Loucy (cell line): ENCODE measurements at regions not wholly inside any gene's neighbourhood (a gene's known extent, or its start where the extent isn't known, plus 50 kb on each side); places are given as distances from the start of the nearest gene placed in this dataset.

ENCODE experiments used
- H2AFZ ChIP-seq: fragments of 200-600 bp; sonication (generic); 2 replicates; pipeline ENCODE4 v1.6.0; 2016; ENCODE audit warnings: antibody characterized with exemption, mild to moderate bottlenecking, low read length, moderate library complexity
- H3F3A ChIP-seq: fragments of 200-600 bp; 2 replicates; pipeline ENCODE4 v1.6.0; 2016; ENCODE audit warnings: antibody characterized with exemption, low read depth, mild to moderate bottlenecking
- H3K27me3 ChIP-seq: fragments of 200-600 bp; sonication (generic); 2 replicates; pipeline ENCODE4 v1.6.1; 2014; ENCODE audit warnings: low read length, mild to moderate bottlenecking; ENCODE audit not compliant: insufficient read depth, poor library complexity, severe bottlenecking
- H3K36me3 ChIP-seq: fragments of 200-600 bp; sonication (generic); 2 replicates; pipeline ENCODE4 v1.6.1; 2016; ENCODE audit warnings: low read length; ENCODE audit not compliant: insufficient read depth
- H3K4me1 ChIP-seq: fragments of 200-600 bp; sonication (generic); 2 replicates; pipeline ENCODE4 v1.5.1; 2014; ENCODE audit warnings: low read length, mild to moderate bottlenecking; ENCODE audit not compliant: insufficient read depth, poor library complexity, severe bottlenecking
- H3K4me2 ChIP-seq: fragments of 200-600 bp; sonication (generic); 2 replicates; pipeline ENCODE4 v1.6.0; 2014; ENCODE audit warnings: antibody characterized with exemption, low read length, low read depth, mild to moderate bottlenecking; ENCODE audit not compliant: poor library complexity, severe bottlenecking
- H3K4me3 ChIP-seq: fragments of 200-600 bp; sonication (generic); 2 replicates; pipeline ENCODE4 v1.5.1; 2014; ENCODE audit warnings: low read length, mild to moderate bottlenecking, mixed read lengths; ENCODE audit not compliant: poor library complexity, severe bottlenecking
- H3K79me2 ChIP-seq: fragments of 200-600 bp; sonication (generic); 2 replicates; pipeline ENCODE4 v1.6.1; 2014; ENCODE audit warnings: low read length; ENCODE audit not compliant: insufficient read depth
- H3K9ac ChIP-seq: fragments of 200-600 bp; sonication (generic); 2 replicates; pipeline ENCODE4 v1.6.0; 2014; ENCODE audit warnings: mild to moderate bottlenecking, low read depth, low read length, moderate library complexity; ENCODE audit not compliant: poor library complexity, severe bottlenecking
- H3K9me2 ChIP-seq: fragments of 200-600 bp; sonication (generic); replicated peaks from 2 replicates; pipeline ENCODE4 v1.6.1; 2016; ENCODE audit warnings: low read depth, low read length, mixed read lengths
- H3K9me3 ChIP-seq: fragments of 200-600 bp; sonication (generic); 2 replicates; pipeline ENCODE4 v1.6.1; 2014; ENCODE audit warnings: mild to moderate bottlenecking, antibody characterized with exemption, low read length, low read depth; ENCODE audit not compliant: insufficient read depth
- H4K20me1 ChIP-seq: fragments of 200-600 bp; sonication (generic); 2 replicates; pipeline ENCODE4 v1.6.0; 2014; ENCODE audit warnings: antibody characterized with exemption, low read length, mild to moderate bottlenecking; ENCODE audit not compliant: insufficient read depth, poor library complexity, severe bottlenecking
- CTCF ChIP-seq: fragments of 200-600 bp; sonication (generic); conservative IDR thresholded peaks from 2 replicates; pipeline ENCODE4 v1.5.1; 2014; ENCODE audit warnings: mild to moderate bottlenecking, antibody characterized with exemption, low read length
- EZH2phosphoT487 ChIP-seq: fragments of 200-600 bp; IDR thresholded peaks from 2 replicates; pipeline ENCODE4 v1.6.1; 2018; ENCODE audit warnings: antibody characterized with exemption, mild to moderate bottlenecking, moderate library complexity, borderline replicate concordance

GRCh38 chr15:87317900-87318299 is 938.6 kb downstream of the NTRK3 start:
- H2AFZ ChIP-seq, result no peak overlapping the region
- no peaks in the 10 kb centered on the region for H3K4me1 ChIP-seq
- TF ChIP-seq CTCF (no peak), EZH2phosphoT487 (no peak)
- no peak overlapping the region for H3K4me2 ChIP-seq
- H3K4me3 ChIP-seq, result no peak overlapping the region
- H3K36me3 ChIP-seq, result no peaks in the 10 kb centered on the region
- no peaks in the 10 kb centered on the region for H3K9me3 ChIP-seq
- no peak overlapping the region for H3K9ac ChIP-seq
- H3F3A ChIP-seq, result no peaks in the 10 kb centered on the region
- no peaks in the 10 kb centered on the region for H4K20me1 ChIP-seq
- no peaks in the 10 kb centered on the region for H3K27me3 ChIP-seq
- no peaks in the 10 kb centered on the region for H3K9me2 ChIP-seq
- no peaks in the 10 kb centered on the region for H3K79me2 ChIP-seq

- H3K4me1 ChIP-seq, result no peaks in the 10 kb centered on the region
- no peaks in the 10 kb centered on the region for H3K36me3 ChIP-seq
- H3K4me3 ChIP-seq, result no peak overlapping the region
- H3K9me3 ChIP-seq, result no peaks in the 10 kb centered on the region; the same call in 1 of the 2 replicates
- no peaks in the 10 kb centered on the region for H3F3A ChIP-seq
- H3K9ac ChIP-seq, result no peak overlapping the region
- H3K27me3 ChIP-seq, result no peaks in the 10 kb centered on the region
- H2AFZ ChIP-seq, result no peak overlapping the region
- H3K9me2 ChIP-seq, result no peaks in the 10 kb centered on the region
- H4K20me1 ChIP-seq, result no peaks in the 10 kb centered on the region
- no peaks in the 10 kb centered on the region for H3K79me2 ChIP-seq
- no peak for TF ChIP-seq CTCF
- TF ChIP-seq EZH2phosphoT487, result no peak
- H3K4me2 ChIP-seq, result no peak overlapping the region
Measured at GRCh38 chr15:87312221-87312620, 944.3 kb downstream of the NTRK3 start.

GRCh38 chr15:87300146-87300545 is 956.4 kb downstream of the NTRK3 start:
- no peaks in the 10 kb centered on the region for H4K20me1 ChIP-seq
- H3K9ac ChIP-seq, result no peak overlapping the region
- no peaks in the 10 kb centered on the region for H3K4me1 ChIP-seq
- H3F3A ChIP-seq, result no peaks in the 10 kb centered on the region
- H3K9me2 ChIP-seq, result no peaks in the 10 kb centered on the region
- no peaks in the 10 kb centered on the region for H3K9me3 ChIP-seq
- no peaks in the 10 kb centered on the region for H3K36me3 ChIP-seq
- H3K27me3 ChIP-seq, result no peaks in the 10 kb centered on the region
- TF ChIP-seq EZH2phosphoT487 (no peak), CTCF (no peak)
- H3K79me2 ChIP-seq, result no peaks in the 10 kb centered on the region
- H3K4me3 ChIP-seq, result no peak overlapping the region
- H2AFZ ChIP-seq, result no peak overlapping the region
- no peak overlapping the region for H3K4me2 ChIP-seq
